Keratinocyte (primary cell): ENCODE measurements at regions not wholly inside any gene's neighbourhood (a gene's known extent, or its start where the extent isn't known, plus 50 kb on each side); places are given as distances from the start of the nearest gene placed in this dataset.

Experiments
- DNase-seq: peaks from one replicate; pipeline ENCODE4 v3.0.0-alpha.2; 2011; ENCODE audit warnings: low read depth, missing footprints, low spot score
- FAIRE-seq: peaks from 2 replicates; lab custom pipeline; 2011; peaks lifted over from hg19 to GRCh38; lab: Jason Lieb, UNC
- H2AFZ ChIP-seq: 2 replicates; pipeline ENCODE4 v1.6.0; 2012; ENCODE audit warnings: low read length, control low read depth, inconsistent platforms; ENCODE audit not compliant: control insufficient read depth
- H3K27ac ChIP-seq: 2 replicates; pipeline ENCODE4 v1.5.1; 2011; ENCODE audit warnings: low read length; ENCODE audit not compliant: control insufficient read depth, insufficient read depth
- H3K27me3 ChIP-seq: 3 replicates; pipeline ENCODE4 v1.6.0; 2011; ENCODE audit warnings: low read length; ENCODE audit not compliant: control insufficient read depth, insufficient read depth; ENCODE audit errors: extremely low read depth
- H3K36me3 ChIP-seq, 2 experiments: 2 replicates in 1 of 2; 3 replicates in 1 of 2; pipeline ENCODE4 v1.5.1; 2011; ENCODE audit warnings: low read length in 2 of 2, mild to moderate bottlenecking in 1 of 2; ENCODE audit not compliant: control insufficient read depth in 2 of 2, insufficient read depth in 2 of 2; ENCODE audit errors: extremely low read depth in 1 of 2
- H3K4me1 ChIP-seq: 3 replicates; pipeline ENCODE4 v1.5.1; 2011; ENCODE audit warnings: low read length; ENCODE audit not compliant: control insufficient read depth, insufficient read depth; ENCODE audit errors: extremely low read depth
- H3K4me2 ChIP-seq: 3 replicates; pipeline ENCODE4 v1.6.0; 2011; ENCODE audit warnings: low read depth, low read length; ENCODE audit not compliant: control insufficient read depth, insufficient read depth; ENCODE audit errors: extremely low read depth
- H3K4me3 ChIP-seq, 3 experiments: fragments of 200-600 bp in 1 of 3; sonication (generic) in 1 of 3; 2 replicates in 2 of 3; 3 replicates in 1 of 3; pipeline ENCODE4 v1.5.1; 2011 to 2016; ENCODE audit warnings: low read length in 3 of 3, mild to moderate bottlenecking in 3 of 3, control low read depth in 2 of 3, inconsistent platforms in 1 of 3, low read depth in 1 of 3, mixed read lengths in 1 of 3, mixed run types in 1 of 3, moderate library complexity in 1 of 3; ENCODE audit not compliant: control insufficient read depth in 2 of 3, insufficient read depth in 2 of 3; ENCODE audit errors: extremely low read depth in 1 of 3
- H3K79me2 ChIP-seq: 2 replicates; pipeline ENCODE4 v1.6.0; 2012; ENCODE audit warnings: low read length; ENCODE audit not compliant: control insufficient read depth, insufficient read depth
- H3K9ac ChIP-seq: 3 replicates; pipeline ENCODE4 v1.6.0; 2011; ENCODE audit warnings: low read length; ENCODE audit not compliant: control insufficient read depth, insufficient read depth; ENCODE audit errors: extremely low read depth
- H3K9me1 ChIP-seq: 3 replicates; pipeline ENCODE4 v1.6.0; 2011; ENCODE audit warnings: low read length; ENCODE audit not compliant: control insufficient read depth, insufficient read depth; ENCODE audit errors: extremely low read depth
- H3K9me3 ChIP-seq: 2 replicates; pipeline ENCODE4 v1.5.1; 2012; ENCODE audit warnings: low read depth, low read length; ENCODE audit not compliant: control insufficient read depth
- H4K20me1 ChIP-seq: 3 replicates; pipeline ENCODE4 v1.6.0; 2011; ENCODE audit warnings: low read length; ENCODE audit not compliant: control insufficient read depth, insufficient read depth; ENCODE audit errors: extremely low read depth
- CTCF ChIP-seq, 3 experiments: IDR thresholded peaks in 1 of 3; conservative IDR thresholded peaks in 1 of 3; optimal IDR thresholded peaks in 1 of 3; 2 replicates in 2 of 3; 3 replicates in 1 of 3; pipeline versions ENCODE3 to v1.5.1; 2011; ENCODE audit warnings: low read length in 3 of 3, mild to moderate bottlenecking in 3 of 3, moderate library complexity in 2 of 3, control low read depth in 1 of 3, inconsistent platforms in 1 of 3; ENCODE audit not compliant: insufficient read depth in 2 of 3; ENCODE audit errors: extremely low read depth in 1 of 3
- EZH2 ChIP-seq: IDR thresholded peaks from one replicate; pipeline ENCODE4 v1.6.1; 2012; ENCODE audit warnings: inconsistent platforms, mild to moderate bottlenecking, low read length, moderate library complexity
- dilution Hi-C: fragments of 300-500 bp; cut with MboI; formaldehyde crosslinking; loops from one replicate; pipeline ENCODE4 v1.7.0; 2020; ENCODE audit warnings: low sequenced_read_pairs; ENCODE audit not compliant: extremely low pct_ligation_motif_present

DNA sequence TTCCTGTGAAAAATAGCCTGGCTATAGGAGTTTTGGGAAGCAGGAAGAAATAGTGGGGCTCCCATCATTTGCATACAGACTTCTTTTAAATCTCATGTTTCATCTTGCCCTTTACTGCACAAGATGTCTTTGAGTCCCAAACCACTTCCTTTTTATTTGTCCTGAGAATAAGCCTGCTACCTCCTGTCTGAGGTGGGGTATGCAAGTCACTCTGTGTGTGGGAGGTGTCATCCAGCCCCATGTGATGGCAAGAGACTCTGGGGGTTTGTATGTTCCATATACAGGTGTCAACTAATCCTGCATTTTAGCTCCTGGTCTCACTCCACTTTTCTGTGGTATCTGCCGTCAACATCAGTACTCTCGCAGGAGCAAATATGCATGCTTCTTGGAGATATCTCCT lies 102.0 kb downstream of the OTOL1 start:
- no peaks in the 10 kb centered on the region for H3K4me1 ChIP-seq
- H3K79me2 ChIP-seq = no peaks in the 10 kb centered on the region
- no peak overlapping the region for H3K27ac ChIP-seq
- H2AFZ ChIP-seq = no peak overlapping the region
- FAIRE-seq (no peak), DNase-seq (no peak)
- no peak for TF ChIP-seq CTCF (optimal IDR thresholded peaks at IDR 0.05 in 1 of 3, IDR thresholded peaks at IDR 0.05 in 1 of 3, conservative IDR thresholded peaks at IDR 0.05 in 1 of 3; ENCODE audit: extremely low read depth in 1 of 3, insufficient read depth in 2 of 3, low read length in 3 of 3)
- no peak for TF ChIP-seq EZH2
- no peak overlapping the region for H3K9ac ChIP-seq
- no peaks in the 10 kb centered on the region for H3K9me1 ChIP-seq
- no peaks in the 10 kb centered on the region for H3K9me3 ChIP-seq
- dilution Hi-C loops = no loop called here
- H3K4me2 ChIP-seq = no peak overlapping the region
- H3K4me3 ChIP-seq = no peak overlapping the region
- no peaks in the 10 kb centered on the region for H3K36me3 ChIP-seq
- no peaks in the 10 kb centered on the region for H3K27me3 ChIP-seq
- no peaks in the 10 kb centered on the region for H4K20me1 ChIP-seq

GRCh38 chr3:161599697-161600096 lies 103.1 kb downstream of the OTOL1 start:
- dilution Hi-C loops = no loop called here
- H3K4me2 ChIP-seq = no peak overlapping the region
- H3K4me1 ChIP-seq = no peaks in the 10 kb centered on the region
- no peak overlapping the region for H3K4me3 ChIP-seq
- H3K9me3 ChIP-seq = no peaks in the 10 kb centered on the region
- H3K27me3 ChIP-seq = no peaks in the 10 kb centered on the region
- H3K79me2 ChIP-seq = no peaks in the 10 kb centered on the region
- H3K36me3 ChIP-seq = no peaks in the 10 kb centered on the region
- DNase-seq (no peak), FAIRE-seq (no peak)
- TF ChIP-seq EZH2 (no peak), CTCF (optimal IDR thresholded peaks at IDR 0.05 in 1 of 3, IDR thresholded peaks at IDR 0.05 in 1 of 3, conservative IDR thresholded peaks at IDR 0.05 in 1 of 3; ENCODE audit: extremely low read depth in 1 of 3, insufficient read depth in 2 of 3, low read length in 3 of 3) (no peak)
- H3K27ac ChIP-seq = no peak overlapping the region
- H3K9me1 ChIP-seq = no peaks in the 10 kb centered on the region
- no peak overlapping the region for H2AFZ ChIP-seq
- no peaks in the 10 kb centered on the region for H4K20me1 ChIP-seq
- H3K9ac ChIP-seq = no peak overlapping the region
